ENCODE measurements at regions not wholly inside any gene's neighbourhood (a gene's known extent, or its start where the extent isn't known, plus 50 kb on each side); places are given as distances from the start of the nearest gene placed in this dataset.

GRCh38 chr18:998936-999335, 94.3 kb downstream of the ADCYAP1 start:
- Histone ChIP-seq H3K27ac (ENCODE audit: low read depth, low read length) (no peak overlapping the region), H3K36me3 (ENCODE audit: control insufficient read depth in 1 of 2, insufficient read depth in 2 of 2, low read length in 2 of 2) (no peaks in the 10 kb centered on the region), H3K79me2 (ENCODE audit: insufficient read depth, low read length) (no peaks in the 10 kb centered on the region), H3K4me3 (replicated peaks in 1 of 2; ENCODE audit: low read depth in 1 of 2, low read length in 2 of 2) (no peak overlapping the region), H3K9me2 (ENCODE audit: insufficient read depth) (no peaks in the 10 kb centered on the region), H3K4me2 (ENCODE audit: low read length) (no peak overlapping the region), H3K4me1 (ENCODE audit: control insufficient read depth in 1 of 2, insufficient read depth in 2 of 2, low read length in 2 of 2) (no peaks in the 10 kb centered on the region), H3K9me3 (ENCODE audit: control insufficient read depth in 1 of 2, insufficient read depth in 1 of 2, low read depth in 1 of 2, low read length in 2 of 2) (no peaks in the 10 kb centered on the region), H2AFZ (ENCODE audit: low read depth, low read length, poor library complexity, severe bottlenecking) (no peak overlapping the region), H4K20me1 (ENCODE audit: insufficient read depth) (no peaks in the 10 kb centered on the region), H3K9ac (ENCODE audit: low read length) (no peak overlapping the region), H3K27me3 (ENCODE audit: insufficient read depth, low read length) (no peaks in the 10 kb centered on the region)
- DNase-seq (ENCODE audit: low read depth, low spot score) (no peak), ATAC-seq (no peak)
- CTCF ChIA-PET: no interaction called here
- intact Hi-C loops (cut with micrococcal nuclease): no loop called here
- RAD21 ChIA-PET (ENCODE audit: low non-redundant PET in 1 of 2, low total read pairs in 2 of 2, uncharacterized antibody in 2 of 2, unreplicated experiment in 2 of 2): no interaction called here
- no peak for TF ChIP-seq TCF7L2 (IDR thresholded peaks at IDR 0.05; ENCODE audit: borderline replicate concordance, extremely low read depth, insufficient read depth, insufficient read length)
- no peak for TF ChIP-seq SRF (IDR thresholded peaks at IDR 0.05; ENCODE audit: low read depth)
- no peak for TF ChIP-seq CBX3 (IDR thresholded peaks at IDR 0.05; ENCODE audit: low read depth)
- no peak for TF ChIP-seq EZH2 (IDR thresholded peaks at IDR 0.05)
- TF ChIP-seq REST (IDR thresholded peaks at IDR 0.05; ENCODE audit: low read depth): no peak
- TF ChIP-seq JUND (IDR thresholded peaks at IDR 0.05): no peak
- POLR2A ChIA-PET: no interaction called here
- BruUV-seq (replicated peaks): no TSS peak

- Histone ChIP-seq H3K27ac (ENCODE audit: low read depth, low read length) (no peak overlapping the region), H3K9me2 (ENCODE audit: insufficient read depth) (no peaks in the 10 kb centered on the region), H3K36me3 (ENCODE audit: control insufficient read depth in 1 of 2, insufficient read depth in 2 of 2, low read length in 2 of 2) (no peaks in the 10 kb centered on the region), H3K9ac (ENCODE audit: low read length) (no peak overlapping the region), H3K4me3 (replicated peaks in 1 of 2; ENCODE audit: low read depth in 1 of 2, low read length in 2 of 2) (no peak overlapping the region), H3K27me3 (ENCODE audit: insufficient read depth, low read length) (0 out of 2 replicates have a peak, but pooled peaks cover 3% of the 10 kb centered on the region), H3K4me1 (ENCODE audit: control insufficient read depth in 1 of 2, insufficient read depth in 2 of 2, low read length in 2 of 2) (no peaks in the 10 kb centered on the region), H3K79me2 (ENCODE audit: insufficient read depth, low read length) (no peaks in the 10 kb centered on the region), H4K20me1 (ENCODE audit: insufficient read depth) (no peaks in the 10 kb centered on the region), H2AFZ (ENCODE audit: low read depth, low read length, poor library complexity, severe bottlenecking) (no peak overlapping the region), H3K9me3 (ENCODE audit: control insufficient read depth in 1 of 2, insufficient read depth in 1 of 2, low read depth in 1 of 2, low read length in 2 of 2) (no peaks in the 10 kb centered on the region), H3K4me2 (ENCODE audit: low read length) (no peak overlapping the region)
- ChIA-PET RAD21 (ENCODE audit: low non-redundant PET in 1 of 2, low total read pairs in 2 of 2, uncharacterized antibody in 2 of 2, unreplicated experiment in 2 of 2) (no interaction called here), CTCF (no interaction called here), POLR2A (no interaction called here)
- BruUV-seq (replicated peaks): no TSS peak
- DNase-seq (ENCODE audit: low read depth, low spot score): no peak
- TF ChIP-seq ZFX (IDR thresholded peaks at IDR 0.05) (no peak), POLR2AphosphoS5 (IDR thresholded peaks at IDR 0.05; ENCODE audit: low read depth, low read length) (no peak), EZH2phosphoT487 (IDR thresholded peaks at IDR 0.05; ENCODE audit: borderline replicate concordance) (no peak), EGR1 (IDR thresholded peaks at IDR 0.05; ENCODE audit: low read depth) (no peak), MAX (IDR thresholded peaks at IDR 0.05) (no peak), FOSL1 (IDR thresholded peaks at IDR 0.05; ENCODE audit: low read depth) (no peak), SRF (IDR thresholded peaks at IDR 0.05; ENCODE audit: low read depth) (no peak), ZNF274 (IDR thresholded peaks at IDR 0.05; ENCODE audit: low read depth, low read length) (no peak), SIN3A (IDR thresholded peaks at IDR 0.05; ENCODE audit: low read depth) (no peak), EZH2 (IDR thresholded peaks at IDR 0.05) (no peak), REST (IDR thresholded peaks at IDR 0.05; ENCODE audit: low read depth) (no peak), ATF3 (IDR thresholded peaks at IDR 0.05) (no peak)
- no peak for ATAC-seq
- intact Hi-C loops (cut with micrococcal nuclease): no loop called here
Measured at GRCh38 chr18:1002653-1003178, 98.0 kb downstream of the ADCYAP1 start.
